Uterus (tissue), 2 donors: ENCODE measurements at regions not wholly inside any gene's neighbourhood (a gene's known extent, or its start where the extent isn't known, plus 50 kb on each side); places are given as distances from the start of the nearest gene placed in this dataset.
"Not testable (repeated sequence)": the region's sequence is repeated elsewhere in the genome, so short reads cannot be mapped to it uniquely, and the experiment has no call there.

ENCODE experiments used
- POLR2A ChIP-seq, 2 donors: fragments of 450-650 bp; IDR thresholded peaks; one replicate each; pipeline ENCODE4 v1.6.1; 2016; ENCODE audit warnings: antibody characterized with exemption in 2 of 2, mild to moderate bottlenecking in 1 of 2, moderate library complexity in 1 of 2
- TF ChIP-seq, protein P1 (sequence below), 4 experiments: fragments of 200-600 bp in 2 of 4; fragments of 450-650 bp in 2 of 4; sonication (generic) in 2 of 4; IDR thresholded peaks; one replicate each; pipeline ENCODE4 v1.5.1; 2016 to 2019; ENCODE audit warnings: antibody characterized with exemption in 4 of 4, mild to moderate bottlenecking in 2 of 4, moderate library complexity in 1 of 4

DNA sequence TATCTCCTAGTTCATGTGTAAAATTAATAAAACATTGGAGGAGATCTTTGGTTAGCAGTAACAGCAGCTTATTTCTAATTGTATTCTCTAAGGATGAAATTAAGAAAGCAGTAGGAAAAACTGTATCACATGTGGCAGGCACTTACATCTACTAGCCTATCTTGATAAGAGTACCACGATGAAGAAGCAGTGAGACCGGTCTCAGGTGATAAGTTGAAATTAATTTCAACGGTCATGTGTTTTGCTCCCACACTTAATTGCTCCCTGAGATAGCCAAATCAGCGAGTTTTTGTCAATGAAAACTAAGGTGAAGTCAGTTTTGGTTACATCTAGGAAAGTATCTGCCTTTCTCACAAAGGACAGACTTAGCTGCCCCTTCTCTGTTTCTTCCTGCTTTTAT, 115.8 kb upstream of the WIPF3 start:
- TF ChIP-seq, protein P1, sequence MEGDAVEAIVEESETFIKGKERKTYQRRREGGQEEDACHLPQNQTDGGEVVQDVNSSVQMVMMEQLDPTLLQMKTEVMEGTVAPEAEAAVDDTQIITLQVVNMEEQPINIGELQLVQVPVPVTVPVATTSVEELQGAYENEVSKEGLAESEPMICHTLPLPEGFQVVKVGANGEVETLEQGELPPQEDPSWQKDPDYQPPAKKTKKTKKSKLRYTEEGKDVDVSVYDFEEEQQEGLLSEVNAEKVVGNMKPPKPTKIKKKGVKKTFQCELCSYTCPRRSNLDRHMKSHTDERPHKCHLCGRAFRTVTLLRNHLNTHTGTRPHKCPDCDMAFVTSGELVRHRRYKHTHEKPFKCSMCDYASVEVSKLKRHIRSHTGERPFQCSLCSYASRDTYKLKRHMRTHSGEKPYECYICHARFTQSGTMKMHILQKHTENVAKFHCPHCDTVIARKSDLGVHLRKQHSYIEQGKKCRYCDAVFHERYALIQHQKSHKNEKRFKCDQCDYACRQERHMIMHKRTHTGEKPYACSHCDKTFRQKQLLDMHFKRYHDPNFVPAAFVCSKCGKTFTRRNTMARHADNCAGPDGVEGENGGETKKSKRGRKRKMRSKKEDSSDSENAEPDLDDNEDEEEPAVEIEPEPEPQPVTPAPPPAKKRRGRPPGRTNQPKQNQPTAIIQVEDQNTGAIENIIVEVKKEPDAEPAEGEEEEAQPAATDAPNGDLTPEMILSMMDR (IDR thresholded peaks at IDR 0.05), result not testable (repeated sequence)
- not testable (repeated sequence) for TF ChIP-seq POLR2A (IDR thresholded peaks at IDR 0.05)
